Transverse colon (tissue), 4 donors: ENCODE measurements at regions not wholly inside any gene's neighbourhood (a gene's known extent, or its start where the extent isn't known, plus 50 kb on each side); places are given as distances from the start of the nearest gene placed in this dataset.

Experiments
- POLR2AphosphoS5 ChIP-seq, 3 donors: sonication (generic); formaldehyde crosslinking; IDR thresholded peaks; one replicate each; pipeline ENCODE4 v1.6.1; 2016; ENCODE audit warnings: antibody characterized with exemption in 3 of 3
- TF ChIP-seq, protein P1 (sequence below), 5 experiments: fragments of 200-600 bp in 3 of 5; fragments of 450-650 bp in 2 of 5; sonication (generic) in 3 of 5; IDR thresholded peaks; 1 replicate in 2 of 5; 2 replicates in 3 of 5; pipeline ENCODE4 v1.5.1; 2016 to 2017; ENCODE audit warnings: antibody characterized with exemption in 5 of 5, inconsistent platforms in 3 of 5, mild to moderate bottlenecking in 2 of 5, moderate library complexity in 1 of 5

DNA sequence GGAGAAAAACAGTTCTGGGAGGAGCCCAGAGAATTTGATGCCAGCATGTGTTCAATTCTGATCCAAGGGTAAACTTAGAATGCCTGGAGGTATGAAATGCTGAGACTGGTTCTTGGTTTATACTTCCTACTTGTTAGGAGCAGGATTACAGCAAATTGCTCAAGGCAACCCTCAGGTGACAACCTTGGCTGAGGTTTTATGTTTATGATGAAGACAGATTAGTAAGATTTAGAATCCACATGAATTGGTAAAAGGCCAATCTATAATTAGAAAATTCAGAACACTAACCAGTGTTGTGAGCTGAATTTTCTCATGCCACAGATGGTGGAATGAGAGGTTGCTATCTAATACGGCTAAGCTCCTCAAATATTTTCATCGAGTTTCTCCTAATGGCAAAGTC, 235.3 kb upstream of the NRIP1 start:
- TF ChIP-seq, protein P1, sequence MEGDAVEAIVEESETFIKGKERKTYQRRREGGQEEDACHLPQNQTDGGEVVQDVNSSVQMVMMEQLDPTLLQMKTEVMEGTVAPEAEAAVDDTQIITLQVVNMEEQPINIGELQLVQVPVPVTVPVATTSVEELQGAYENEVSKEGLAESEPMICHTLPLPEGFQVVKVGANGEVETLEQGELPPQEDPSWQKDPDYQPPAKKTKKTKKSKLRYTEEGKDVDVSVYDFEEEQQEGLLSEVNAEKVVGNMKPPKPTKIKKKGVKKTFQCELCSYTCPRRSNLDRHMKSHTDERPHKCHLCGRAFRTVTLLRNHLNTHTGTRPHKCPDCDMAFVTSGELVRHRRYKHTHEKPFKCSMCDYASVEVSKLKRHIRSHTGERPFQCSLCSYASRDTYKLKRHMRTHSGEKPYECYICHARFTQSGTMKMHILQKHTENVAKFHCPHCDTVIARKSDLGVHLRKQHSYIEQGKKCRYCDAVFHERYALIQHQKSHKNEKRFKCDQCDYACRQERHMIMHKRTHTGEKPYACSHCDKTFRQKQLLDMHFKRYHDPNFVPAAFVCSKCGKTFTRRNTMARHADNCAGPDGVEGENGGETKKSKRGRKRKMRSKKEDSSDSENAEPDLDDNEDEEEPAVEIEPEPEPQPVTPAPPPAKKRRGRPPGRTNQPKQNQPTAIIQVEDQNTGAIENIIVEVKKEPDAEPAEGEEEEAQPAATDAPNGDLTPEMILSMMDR (IDR thresholded peaks at IDR 0.05) = no peak
- TF ChIP-seq POLR2AphosphoS5 (IDR thresholded peaks at IDR 0.05) = no peak
